ENCODE measurements at regions not wholly inside any gene's neighbourhood (a gene's known extent, or its start where the extent isn't known, plus 50 kb on each side); places are given as distances from the start of the nearest gene placed in this dataset.

DNA sequence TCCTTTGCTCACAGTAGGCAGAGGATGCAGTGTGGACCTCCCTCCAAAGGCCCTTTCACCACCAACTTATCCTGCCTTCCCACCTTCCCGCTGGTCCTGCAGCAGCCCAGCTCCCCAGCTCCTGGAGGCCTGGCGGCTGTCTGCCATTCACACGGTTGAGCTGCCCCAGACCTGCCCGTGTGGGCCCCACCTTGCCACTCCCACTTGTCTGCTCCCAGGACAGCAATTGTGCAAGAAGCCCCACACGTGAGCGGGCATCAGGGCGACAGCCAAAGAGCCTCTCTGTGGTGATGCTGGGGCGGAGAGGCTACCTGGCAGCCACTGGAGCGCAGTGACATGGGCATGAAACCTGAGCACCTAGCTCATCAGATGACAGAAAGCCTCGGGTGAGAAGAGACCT lies 248.6 kb upstream of the MAF start:
- CTCF ChIA-PET: no interaction called here
- no TSS peak for BruUV-seq (replicated peaks)

DNA sequence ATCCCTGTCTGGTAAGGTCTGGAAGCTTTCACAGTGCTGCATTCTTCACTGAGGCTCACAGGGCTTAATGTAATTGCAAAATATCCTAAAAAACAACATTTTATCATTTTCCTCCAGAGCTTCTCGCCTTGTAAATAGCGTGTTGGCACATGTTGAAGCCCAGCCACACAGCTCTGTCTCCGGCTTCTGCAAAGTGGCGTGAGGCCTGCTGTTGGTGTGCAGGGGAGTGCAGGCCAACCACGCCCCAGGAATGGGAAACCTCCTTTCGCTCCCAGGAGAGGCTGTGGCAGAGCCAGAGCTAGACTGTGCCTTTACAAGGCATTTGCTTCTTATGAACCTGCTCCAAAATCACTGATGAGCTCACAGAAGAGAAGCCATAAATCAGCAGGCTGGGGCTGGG lies 248.2 kb upstream of the MAF start:
- intact Hi-C loops (cut with micrococcal nuclease; ENCODE audit: unreplicated experiment): no loop called here
- TF ChIP-seq CTCF (IDR thresholded peaks at IDR 0.05): no peak
- H3K36me3 ChIP-seq (ENCODE audit: control insufficient read depth, insufficient read depth, low read length): no peaks in the 10 kb centered on the region
- in situ Hi-C loops (cut with HindIII; ENCODE audit: low pct_unique_long_range_greater_than_20kb, low sequenced_read_pairs): no loop called here
- no peak overlapping the region for H3K27ac ChIP-seq (ENCODE audit: low read length)
- H3K9me3 ChIP-seq (ENCODE audit: control insufficient read depth, insufficient read depth, low read depth, low read length): no peaks in the 10 kb centered on the region
- H3K4me3 ChIP-seq (ENCODE audit: low read depth in 2 of 2, low read length in 2 of 2): no peak overlapping the region
- H3K4me1 ChIP-seq (ENCODE audit: control insufficient read depth, insufficient read depth, low read length): no peaks in the 10 kb centered on the region
- ChIA-PET CTCF (no interaction called here), POLR2A (no interaction called here)
- ATAC-seq (no peak), DNase-seq (ENCODE audit: low read depth, low spot score) (no peak)
- BruUV-seq (replicated peaks): no TSS peak
- no peaks in the 10 kb centered on the region for H3K27me3 ChIP-seq (ENCODE audit: control insufficient read depth, insufficient read depth, low read length)

More for the DNA sequence above, 248.6 kb upstream of the MAF start:
- Histone ChIP-seq H3K36me3 (ENCODE audit: control insufficient read depth, insufficient read depth, low read length) (no peaks in the 10 kb centered on the region), H3K27me3 (ENCODE audit: control insufficient read depth, insufficient read depth, low read length) (no peaks in the 10 kb centered on the region), H3K9me3 (ENCODE audit: control insufficient read depth, insufficient read depth, low read depth, low read length) (no peaks in the 10 kb centered on the region), H3K4me3 (ENCODE audit: low read depth in 2 of 2, low read length in 2 of 2) (no peak overlapping the region), H3K4me1 (ENCODE audit: control insufficient read depth, insufficient read depth, low read length) (no peaks in the 10 kb centered on the region), H3K27ac (ENCODE audit: low read length) (no peak overlapping the region)
- TF ChIP-seq, protein P1, sequence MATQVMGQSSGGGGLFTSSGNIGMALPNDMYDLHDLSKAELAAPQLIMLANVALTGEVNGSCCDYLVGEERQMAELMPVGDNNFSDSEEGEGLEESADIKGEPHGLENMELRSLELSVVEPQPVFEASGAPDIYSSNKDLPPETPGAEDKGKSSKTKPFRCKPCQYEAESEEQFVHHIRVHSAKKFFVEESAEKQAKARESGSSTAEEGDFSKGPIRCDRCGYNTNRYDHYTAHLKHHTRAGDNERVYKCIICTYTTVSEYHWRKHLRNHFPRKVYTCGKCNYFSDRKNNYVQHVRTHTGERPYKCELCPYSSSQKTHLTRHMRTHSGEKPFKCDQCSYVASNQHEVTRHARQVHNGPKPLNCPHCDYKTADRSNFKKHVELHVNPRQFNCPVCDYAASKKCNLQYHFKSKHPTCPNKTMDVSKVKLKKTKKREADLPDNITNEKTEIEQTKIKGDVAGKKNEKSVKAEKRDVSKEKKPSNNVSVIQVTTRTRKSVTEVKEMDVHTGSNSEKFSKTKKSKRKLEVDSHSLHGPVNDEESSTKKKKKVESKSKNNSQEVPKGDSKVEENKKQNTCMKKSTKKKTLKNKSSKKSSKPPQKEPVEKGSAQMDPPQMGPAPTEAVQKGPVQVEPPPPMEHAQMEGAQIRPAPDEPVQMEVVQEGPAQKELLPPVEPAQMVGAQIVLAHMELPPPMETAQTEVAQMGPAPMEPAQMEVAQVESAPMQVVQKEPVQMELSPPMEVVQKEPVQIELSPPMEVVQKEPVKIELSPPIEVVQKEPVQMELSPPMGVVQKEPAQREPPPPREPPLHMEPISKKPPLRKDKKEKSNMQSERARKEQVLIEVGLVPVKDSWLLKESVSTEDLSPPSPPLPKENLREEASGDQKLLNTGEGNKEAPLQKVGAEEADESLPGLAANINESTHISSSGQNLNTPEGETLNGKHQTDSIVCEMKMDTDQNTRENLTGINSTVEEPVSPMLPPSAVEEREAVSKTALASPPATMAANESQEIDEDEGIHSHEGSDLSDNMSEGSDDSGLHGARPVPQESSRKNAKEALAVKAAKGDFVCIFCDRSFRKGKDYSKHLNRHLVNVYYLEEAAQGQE (IDR thresholded peaks at IDR 0.05; ENCODE audit: insufficient read depth in 1 of 2, low read depth in 2 of 2, low read length in 1 of 2): no peak
- TF ChIP-seq POLR2AphosphoS5 (IDR thresholded peaks at IDR 0.05; ENCODE audit: low read depth, low read length): no peak
- no peak for TF ChIP-seq TCF7L2 (IDR thresholded peaks at IDR 0.05; ENCODE audit: low read depth, low read length)
- TF ChIP-seq CTCF (IDR thresholded peaks at IDR 0.05): no peak
- TF ChIP-seq SIN3A (IDR thresholded peaks at IDR 0.05; ENCODE audit: borderline replicate concordance, insufficient read depth, low read depth, low read length): no peak
- ATAC-seq (no peak), DNase-seq (ENCODE audit: low read depth, low spot score) (no peak)
- intact Hi-C loops (cut with micrococcal nuclease; ENCODE audit: unreplicated experiment): no loop called here
- POLR2A ChIA-PET: no interaction called here
- in situ Hi-C loops (cut with HindIII; ENCODE audit: low pct_unique_long_range_greater_than_20kb, low sequenced_read_pairs): no loop called here

DNA sequence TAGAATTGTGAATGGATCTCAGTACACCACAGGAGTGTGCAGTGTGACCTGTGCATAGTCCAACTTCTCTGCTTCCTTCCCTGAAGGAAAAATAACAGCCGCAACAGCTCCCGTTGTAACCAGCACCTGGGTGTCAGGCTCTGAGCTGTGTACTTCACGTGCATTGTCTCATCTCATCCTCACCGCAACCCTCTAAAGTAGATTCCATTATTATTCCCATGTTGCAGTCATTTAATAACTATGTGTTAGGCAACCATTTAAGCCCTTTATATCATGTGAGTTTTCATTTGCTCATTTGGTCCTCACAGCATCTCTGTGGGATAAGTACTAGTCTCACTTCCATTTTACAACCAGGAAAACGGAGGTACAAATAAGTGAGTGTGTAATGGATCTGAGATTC lies 247.0 kb upstream of the MAF start:
- no peak overlapping the region for H3K27ac ChIP-seq (ENCODE audit: low read length)
- H3K4me1 ChIP-seq (ENCODE audit: control insufficient read depth, insufficient read depth, low read length): no peaks in the 10 kb centered on the region
- H3K36me3 ChIP-seq (ENCODE audit: control insufficient read depth, insufficient read depth, low read length): no peaks in the 10 kb centered on the region
- intact Hi-C loops (cut with micrococcal nuclease; ENCODE audit: unreplicated experiment) (no loop called here), in situ Hi-C loops (cut with HindIII; ENCODE audit: low pct_unique_long_range_greater_than_20kb, low sequenced_read_pairs) (no loop called here)
- H3K27me3 ChIP-seq (ENCODE audit: control insufficient read depth, insufficient read depth, low read length): no peaks in the 10 kb centered on the region
- no TSS peak for BruUV-seq (replicated peaks)
- no peak overlapping the region for H3K4me3 ChIP-seq (ENCODE audit: low read depth in 2 of 2, low read length in 2 of 2)
- no peak for DNase-seq (ENCODE audit: low read depth, low spot score)
- ATAC-seq: no peak
- ChIA-PET POLR2A (no interaction called here), CTCF (no interaction called here)
- no peaks in the 10 kb centered on the region for H3K9me3 ChIP-seq (ENCODE audit: control insufficient read depth, insufficient read depth, low read depth, low read length)
- no peak for TF ChIP-seq CTCF (IDR thresholded peaks at IDR 0.05)
- TF ChIP-seq, protein P1 (IDR thresholded peaks at IDR 0.05; ENCODE audit: insufficient read depth in 1 of 2, low read depth in 2 of 2, low read length in 1 of 2): no peak
